ENCODE measurements at regions not wholly inside any gene's neighbourhood (a gene's known extent, or its start where the extent isn't known, plus 50 kb on each side); places are given as distances from the start of the nearest gene placed in this dataset.
A peak's percentile ranks its signal among the peaks of the same experiment; 100 is the strongest.
"Not testable (repeated sequence)": the region's sequence is repeated elsewhere in the genome, so short reads cannot be mapped to it uniquely, and the experiment has no call there.

DNA sequence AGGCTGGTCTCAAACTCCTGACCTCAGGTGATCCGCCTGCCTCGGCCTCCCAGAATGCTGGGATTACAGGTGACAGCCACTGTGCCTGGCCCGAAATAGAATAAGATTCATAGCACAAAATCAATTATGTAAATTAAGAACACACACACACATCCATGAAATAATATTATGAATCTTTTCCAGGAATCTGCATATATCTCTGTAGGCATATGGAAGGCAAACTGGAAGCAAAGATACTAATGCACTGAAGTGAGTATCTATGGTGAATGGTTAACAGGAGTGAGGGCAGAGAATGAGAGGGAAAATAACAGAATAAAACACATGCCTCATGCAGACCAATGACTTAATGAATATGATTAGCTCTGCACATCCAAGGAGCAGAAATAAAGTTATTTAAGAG is 61.6 kb upstream of the ATP2B4 start:
- DNase-seq (ENCODE audit: low read depth in 1 of 2, low spot score in 1 of 2) (no peak), FAIRE-seq (no peak), ATAC-seq (no peak)
- ChIA-PET POLR2A (no interaction called here), CTCF (interaction anchor here (0.7 to 2.5 kb wide), 4 partner anchors 9 to 136 kb away, joined by 3 to 13 read pairs (median 5); no protein-coding TSS in a partner anchor)
- Histone ChIP-seq H3K4me2 (no peak overlapping the region), H3K9me3 (no peaks in the 10 kb centered on the region), H3K27ac (no peak overlapping the region), H3K4me1 (no peaks in the 10 kb centered on the region), H3K4me3 (no peak overlapping the region)
- 64% methylated on average over 3 of the region's 3 CpGs for WGBS (ENCODE audit: missing lambda C conversion rate)
- TF ChIP-seq ZC3H11A (IDR thresholded peaks at IDR 0.05) (no peak), MAZ (IDR thresholded peaks at IDR 0.05; ENCODE audit: borderline replicate concordance, low read depth, low read length) (no peak), EHMT2 (IDR thresholded peaks at IDR 0.05; ENCODE audit: low read depth) (no peak), BHLHE40 (IDR thresholded peaks at IDR 0.05; ENCODE audit: low read depth, low read length) (no peak), CBX8 (IDR thresholded peaks at IDR 0.05) (no peak), CBX2 (IDR thresholded peaks at IDR 0.05; ENCODE audit: borderline replicate concordance, low read depth) (no peak), ZNF302 (CRISPR knock-in tag; IDR thresholded peaks at IDR 0.05) (no peak), FOSB (CRISPR knock-in tag; IDR thresholded peaks at IDR 0.05) (no peak), RARB (CRISPR knock-in tag; IDR thresholded peaks at IDR 0.05) (no peak), JUN (IDR thresholded peaks at IDR 0.05) (no peak), RCOR1 (IDR thresholded peaks at IDR 0.05; ENCODE audit: low read depth, low read length) (no peak), MYC (IDR thresholded peaks at IDR 0.05; ENCODE audit: borderline replicate concordance, low read length) (no peak), GATA3 (IDR thresholded peaks at IDR 0.05; ENCODE audit: borderline replicate concordance) (no peak), JUNB (IDR thresholded peaks at IDR 0.05) (no peak), RFX5 (IDR thresholded peaks at IDR 0.05) (no peak)
- TF ChIP-seq, protein P1, sequence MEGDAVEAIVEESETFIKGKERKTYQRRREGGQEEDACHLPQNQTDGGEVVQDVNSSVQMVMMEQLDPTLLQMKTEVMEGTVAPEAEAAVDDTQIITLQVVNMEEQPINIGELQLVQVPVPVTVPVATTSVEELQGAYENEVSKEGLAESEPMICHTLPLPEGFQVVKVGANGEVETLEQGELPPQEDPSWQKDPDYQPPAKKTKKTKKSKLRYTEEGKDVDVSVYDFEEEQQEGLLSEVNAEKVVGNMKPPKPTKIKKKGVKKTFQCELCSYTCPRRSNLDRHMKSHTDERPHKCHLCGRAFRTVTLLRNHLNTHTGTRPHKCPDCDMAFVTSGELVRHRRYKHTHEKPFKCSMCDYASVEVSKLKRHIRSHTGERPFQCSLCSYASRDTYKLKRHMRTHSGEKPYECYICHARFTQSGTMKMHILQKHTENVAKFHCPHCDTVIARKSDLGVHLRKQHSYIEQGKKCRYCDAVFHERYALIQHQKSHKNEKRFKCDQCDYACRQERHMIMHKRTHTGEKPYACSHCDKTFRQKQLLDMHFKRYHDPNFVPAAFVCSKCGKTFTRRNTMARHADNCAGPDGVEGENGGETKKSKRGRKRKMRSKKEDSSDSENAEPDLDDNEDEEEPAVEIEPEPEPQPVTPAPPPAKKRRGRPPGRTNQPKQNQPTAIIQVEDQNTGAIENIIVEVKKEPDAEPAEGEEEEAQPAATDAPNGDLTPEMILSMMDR (IDR thresholded peaks at IDR 0.05): no peak
- TF ChIP-seq, protein P2, sequence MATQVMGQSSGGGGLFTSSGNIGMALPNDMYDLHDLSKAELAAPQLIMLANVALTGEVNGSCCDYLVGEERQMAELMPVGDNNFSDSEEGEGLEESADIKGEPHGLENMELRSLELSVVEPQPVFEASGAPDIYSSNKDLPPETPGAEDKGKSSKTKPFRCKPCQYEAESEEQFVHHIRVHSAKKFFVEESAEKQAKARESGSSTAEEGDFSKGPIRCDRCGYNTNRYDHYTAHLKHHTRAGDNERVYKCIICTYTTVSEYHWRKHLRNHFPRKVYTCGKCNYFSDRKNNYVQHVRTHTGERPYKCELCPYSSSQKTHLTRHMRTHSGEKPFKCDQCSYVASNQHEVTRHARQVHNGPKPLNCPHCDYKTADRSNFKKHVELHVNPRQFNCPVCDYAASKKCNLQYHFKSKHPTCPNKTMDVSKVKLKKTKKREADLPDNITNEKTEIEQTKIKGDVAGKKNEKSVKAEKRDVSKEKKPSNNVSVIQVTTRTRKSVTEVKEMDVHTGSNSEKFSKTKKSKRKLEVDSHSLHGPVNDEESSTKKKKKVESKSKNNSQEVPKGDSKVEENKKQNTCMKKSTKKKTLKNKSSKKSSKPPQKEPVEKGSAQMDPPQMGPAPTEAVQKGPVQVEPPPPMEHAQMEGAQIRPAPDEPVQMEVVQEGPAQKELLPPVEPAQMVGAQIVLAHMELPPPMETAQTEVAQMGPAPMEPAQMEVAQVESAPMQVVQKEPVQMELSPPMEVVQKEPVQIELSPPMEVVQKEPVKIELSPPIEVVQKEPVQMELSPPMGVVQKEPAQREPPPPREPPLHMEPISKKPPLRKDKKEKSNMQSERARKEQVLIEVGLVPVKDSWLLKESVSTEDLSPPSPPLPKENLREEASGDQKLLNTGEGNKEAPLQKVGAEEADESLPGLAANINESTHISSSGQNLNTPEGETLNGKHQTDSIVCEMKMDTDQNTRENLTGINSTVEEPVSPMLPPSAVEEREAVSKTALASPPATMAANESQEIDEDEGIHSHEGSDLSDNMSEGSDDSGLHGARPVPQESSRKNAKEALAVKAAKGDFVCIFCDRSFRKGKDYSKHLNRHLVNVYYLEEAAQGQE (IDR thresholded peaks at IDR 0.05): no peak

DNA sequence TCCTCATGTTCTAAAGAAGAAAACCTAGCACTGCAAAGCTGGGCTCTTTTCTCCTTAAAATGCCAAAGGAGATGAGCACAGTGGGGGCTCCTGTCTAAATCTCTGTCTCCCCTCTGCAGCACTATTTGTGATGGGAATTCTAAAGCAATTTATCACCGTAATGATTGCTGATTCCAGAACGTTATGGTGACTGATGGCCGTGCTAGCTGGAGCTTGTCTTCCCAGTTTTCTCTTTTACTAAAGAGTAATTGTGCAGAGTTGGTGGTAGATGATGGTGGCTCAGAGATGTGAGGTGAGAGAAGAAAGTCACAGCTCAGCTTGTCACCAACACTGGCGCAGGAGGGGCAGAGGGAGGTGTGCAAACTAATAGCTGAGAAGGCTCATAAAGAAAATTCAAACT is 60.7 kb upstream of the ATP2B4 start:
- Histone ChIP-seq H3K9me3 (no peaks in the 10 kb centered on the region), H3K4me1 (no peaks in the 10 kb centered on the region), H3K4me2 (no peak overlapping the region), H3K4me3 (no peak overlapping the region), H3K27ac (0 out of 6 replicates have a peak overlapping the region, but pooled peaks of 1 of the 2 experiments have one; percentile 11)
- FAIRE-seq (no peak), ATAC-seq (no peak), DNase-seq (ENCODE audit: low read depth in 1 of 2, low spot score in 1 of 2) (no peak)
- 81% methylated on average over 4 of the region's 4 CpGs for WGBS (ENCODE audit: missing lambda C conversion rate)
- TF ChIP-seq RFX5 (IDR thresholded peaks at IDR 0.05): no peak
- no peak for TF ChIP-seq NPAS2 (CRISPR knock-in tag; IDR thresholded peaks at IDR 0.05; ENCODE audit: borderline replicate concordance)
- TF ChIP-seq CEBPB (IDR thresholded peaks at IDR 0.05): no peak
- TF ChIP-seq, protein P3, sequence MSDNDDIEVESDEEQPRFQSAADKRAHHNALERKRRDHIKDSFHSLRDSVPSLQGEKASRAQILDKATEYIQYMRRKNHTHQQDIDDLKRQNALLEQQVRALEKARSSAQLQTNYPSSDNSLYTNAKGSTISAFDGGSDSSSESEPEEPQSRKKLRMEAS (IDR thresholded peaks at IDR 0.05): no peak
- CTCF ChIA-PET: interaction anchor here (0.9 to 2.5 kb wide), 7 partner anchors 10 to 135 kb away, joined by 3 to 13 read pairs (median 4); no protein-coding TSS in a partner anchor
- POLR2A ChIA-PET: no interaction called here

DNA sequence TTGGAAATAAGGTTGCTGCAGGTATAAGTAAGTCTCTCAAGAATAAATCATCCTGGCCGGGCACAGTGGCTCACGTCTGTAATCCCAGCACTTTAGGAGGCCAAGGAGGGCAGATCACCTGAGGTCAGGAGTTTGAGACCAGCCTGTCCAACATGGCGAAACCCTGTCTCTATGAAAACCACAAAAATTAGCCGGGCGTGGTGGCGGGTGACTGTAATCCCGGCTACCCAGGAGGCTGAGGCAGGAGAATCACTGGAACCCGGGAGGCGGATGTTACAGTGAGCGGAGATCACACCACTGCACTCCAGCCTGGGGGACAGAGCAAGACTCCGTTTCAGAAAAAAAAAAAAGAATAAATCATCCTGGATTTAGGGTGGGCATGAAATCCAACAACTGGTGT is 59.7 kb upstream of the ATP2B4 start:
- POLR2A ChIA-PET; H3K4me3 ChIP-seq; H3K4me1 ChIP-seq; DNase-seq (ENCODE audit: low read depth in 1 of 2, low spot score in 1 of 2); H3K27ac ChIP-seq; H3K4me2 ChIP-seq; FAIRE-seq; ATAC-seq; H3K9me3 ChIP-seq: not testable (repeated sequence)
- CTCF ChIA-PET: interaction anchor here (0.9 to 2.5 kb wide), 6 partner anchors 10 to 134 kb away, joined by 3 to 13 read pairs (median 4); no protein-coding TSS in a partner anchor
- 75% methylated on average over 11 of the region's 11 CpGs for WGBS (ENCODE audit: missing lambda C conversion rate)
